ENCODE measurements at regions not wholly inside any gene's neighbourhood (a gene's known extent, or its start where the extent isn't known, plus 50 kb on each side); places are given as distances from the start of the nearest gene placed in this dataset.

GRCh38 chr1:110736900-110737605, 62.3 kb upstream of the KCNA3 start:
- intact Hi-C loops (cut with DNase I) = no loop called here
- H3K4me1 ChIP-seq = no peaks in the 10 kb centered on the region
- no peak for DNase-seq
- ATAC-seq = no peak
- H3K27me3 ChIP-seq (ENCODE audit: low read depth) = no peaks in the 10 kb centered on the region
- no peak overlapping the region for H3K27ac ChIP-seq
- H3K9me3 ChIP-seq = no peaks in the 10 kb centered on the region
- no peaks in the 10 kb centered on the region for H3K36me3 ChIP-seq
- TF ChIP-seq CTCF (IDR thresholded peaks at IDR 0.05) = no peak
- H3K4me3 ChIP-seq = no peak overlapping the region

DNA sequence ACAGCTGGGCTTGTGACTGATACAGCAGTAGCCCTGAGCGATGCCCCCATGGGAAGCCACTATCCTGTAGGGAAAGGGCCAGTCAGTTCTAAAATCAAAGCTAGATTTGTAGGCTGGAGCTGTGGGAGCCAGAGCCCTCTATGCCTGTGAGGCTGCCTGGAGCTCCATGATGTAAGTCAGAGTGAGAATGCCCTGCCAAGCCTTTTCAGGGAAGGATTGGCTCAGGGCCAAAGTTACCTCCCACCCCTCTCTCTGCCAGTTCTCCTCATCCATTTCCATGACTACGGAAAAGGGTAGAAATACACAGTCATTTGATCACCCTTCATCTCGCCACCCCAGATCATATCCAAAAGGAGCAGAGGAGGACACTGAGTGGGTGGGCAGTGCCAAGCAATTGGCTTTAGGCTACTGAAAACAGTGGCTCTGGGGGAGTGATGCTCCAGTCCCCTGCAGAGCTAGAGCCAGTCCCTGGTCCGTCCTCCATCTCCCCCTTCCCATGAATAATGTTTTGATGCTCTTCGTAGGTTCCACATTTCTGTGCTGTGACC, 59.5 kb upstream of the KCNA3 start:
- H3K27ac ChIP-seq = no peak overlapping the region
- no peak for ATAC-seq

DNA sequence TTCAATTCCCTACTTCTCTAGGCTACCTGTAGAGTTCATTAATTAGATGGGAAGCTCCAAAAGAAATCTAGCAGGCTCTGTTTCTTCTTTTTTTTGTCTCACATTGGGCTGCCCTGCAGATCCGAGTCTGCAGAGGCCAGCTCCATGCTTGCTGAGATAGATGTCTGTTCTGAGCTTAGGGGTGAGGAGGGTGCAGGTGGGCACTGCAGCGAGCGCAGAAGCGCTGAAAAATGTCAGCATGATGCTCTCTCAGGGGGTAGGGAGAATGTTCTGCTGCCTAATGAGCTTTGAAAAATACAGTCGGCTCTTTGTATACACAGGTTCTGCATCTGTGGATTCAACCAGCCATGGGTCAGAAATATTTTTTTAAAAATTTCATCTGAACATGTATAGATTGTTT, 56.8 kb upstream of the KCNA3 start:
- Histone ChIP-seq H3K4me3 (no peak overlapping the region), H3K9me3 (no peaks in the 10 kb centered on the region), H3K4me1 (peaks cover 6% of the 10 kb centered on the region), H3K27ac (no peak overlapping the region), H3K36me3 (no peaks in the 10 kb centered on the region), H3K27me3 (ENCODE audit: low read depth) (no peaks in the 10 kb centered on the region)
- intact Hi-C loops (cut with DNase I) = no loop called here
- no peak for ATAC-seq
- TF ChIP-seq CTCF (IDR thresholded peaks at IDR 0.05) = no peak
- no peak for DNase-seq

More for the DNA sequence above, 59.5 kb upstream of the KCNA3 start:
- Histone ChIP-seq H3K36me3 (no peaks in the 10 kb centered on the region), H3K27me3 (ENCODE audit: low read depth) (no peaks in the 10 kb centered on the region), H3K9me3 (no peaks in the 10 kb centered on the region), H3K4me1 (no peaks in the 10 kb centered on the region), H3K4me3 (no peak overlapping the region)
- TF ChIP-seq CTCF (IDR thresholded peaks at IDR 0.05) = no peak
- DNase-seq = no peak
- intact Hi-C loops (cut with DNase I) = no loop called here

GRCh38 chr1:110728388-110729001, 53.8 kb upstream of the KCNA3 start:
- no peak for DNase-seq
- ATAC-seq = no peak
- no peak for TF ChIP-seq CTCF (IDR thresholded peaks at IDR 0.05)
- Histone ChIP-seq H3K27ac (no peak overlapping the region), H3K36me3 (no peaks in the 10 kb centered on the region), H3K4me3 (no peak overlapping the region), H3K27me3 (ENCODE audit: low read depth) (no peaks in the 10 kb centered on the region), H3K4me1 (peaks cover 6% of the 10 kb centered on the region), H3K9me3 (no peaks in the 10 kb centered on the region)
- intact Hi-C loops (cut with DNase I) = no loop called here

DNA sequence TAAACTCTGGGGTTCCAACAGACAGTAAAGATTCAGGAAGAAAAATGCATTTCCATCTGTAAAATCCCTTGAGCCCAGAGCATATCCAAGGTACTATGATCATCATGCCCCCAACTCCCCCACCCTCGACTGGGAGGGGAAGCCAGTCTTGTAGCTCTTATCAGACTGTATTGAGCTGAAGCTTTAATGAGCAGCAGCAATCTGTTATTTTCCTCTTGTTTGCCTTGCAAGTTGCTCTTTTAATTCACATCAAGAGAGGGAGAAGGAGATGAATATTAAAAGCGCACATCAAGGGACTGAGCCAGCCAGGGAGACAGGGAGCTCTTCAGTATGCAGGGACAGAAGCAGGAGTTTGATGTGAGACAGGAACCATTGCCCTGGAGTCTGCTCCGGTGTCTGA, 52.5 kb upstream of the KCNA3 start:
- no peak for ATAC-seq
- no peaks in the 10 kb centered on the region for H3K9me3 ChIP-seq
- no peak overlapping the region for H3K27ac ChIP-seq
- H3K4me1 ChIP-seq = peaks cover 6% of the 10 kb centered on the region
- H3K27me3 ChIP-seq (ENCODE audit: low read depth) = no peaks in the 10 kb centered on the region
- H3K4me3 ChIP-seq = no peak overlapping the region
- TF ChIP-seq CTCF (IDR thresholded peaks at IDR 0.05) = no peak
- no peaks in the 10 kb centered on the region for H3K36me3 ChIP-seq
- intact Hi-C loops (cut with DNase I) = no loop called here
- DNase-seq = no peak
